GM12878 (cell line): ENCODE measurements at regions not wholly inside any gene's neighbourhood (a gene's known extent, or its start where the extent isn't known, plus 50 kb on each side); places are given as distances from the start of the nearest gene placed in this dataset.
"Not testable (repeated sequence)": the region's sequence is repeated elsewhere in the genome, so short reads cannot be mapped to it uniquely, and the experiment has no call there.

Experiments used
- ATAC-seq: fragments of 200-7000 bp; cut with Tn5 transposase; 3 replicates; pipeline ENCODE4 v1.9.1; 2020; ENCODE audit warnings: mild to moderate bottlenecking, moderate library complexity
- BruUV-seq: library from RNA; stranded (reverse); fragments of 400-500 nt; replicated peaks from 2 replicates; lab custom pipeline; 2021; lab: Mats Ljungman, UMichigan
- CTCF ChIA-PET: fragments of 300-600 bp; sonication (Branson Sonifier 250); formaldehyde crosslinking; extraction: SDS; loops from one replicate; lab custom pipeline; 2021; ENCODE audit warnings: inconsistent platforms; lab: Yijun Ruan, JAX
- POLR2A ChIA-PET: fragments of 350-600 bp; formaldehyde crosslinking; extraction: SDS; loops from one replicate; lab custom pipeline; 2021; ENCODE audit warnings: inconsistent platforms; lab: Charles Lee
- RAD21 ChIA-PET: fragments of 300-600 bp; sonication (Branson Sonifier 250); formaldehyde crosslinking; loops from one replicate; lab custom pipeline; 2023; ENCODE audit warnings: antibody characterized with exemption; ENCODE audit not compliant: unreplicated experiment; lab: Charles Lee
- SMC1A ChIA-PET: fragments of 300-600 bp; sonication (Branson Sonifier 250); formaldehyde crosslinking; loops from one replicate; lab custom pipeline; 2023; ENCODE audit not compliant: unreplicated experiment, uncharacterized antibody; lab: Charles Lee
- DNase-seq: peaks from one replicate; pipeline ENCODE4 v3.0.0-alpha.2; 2011; ENCODE audit warnings: low read depth, low spot score
- FAIRE-seq: peaks from 3 replicates; lab custom pipeline; 2011; peaks lifted over from hg19 to GRCh38; lab: Jason Lieb, UNC
- H2AFZ ChIP-seq: 2 replicates; pipeline ENCODE4 v1.6.0; 2011; ENCODE audit warnings: low read depth, low read length, control low read depth; ENCODE audit not compliant: control insufficient read depth
- H3K27ac ChIP-seq: 2 replicates; pipeline ENCODE4 v1.5.1; 2011; ENCODE audit warnings: control low read depth; ENCODE audit not compliant: control insufficient read depth, insufficient read depth
- H3K27me3 ChIP-seq, 2 experiments: replicated peaks in 1 of 2; 2 replicates each; pipeline versions ENCODE4 v1.6.0 to v1.6.1; 2011; ENCODE audit warnings: low read length in 1 of 2; ENCODE audit not compliant: control insufficient read depth in 2 of 2, insufficient read depth in 2 of 2
- H3K36me3 ChIP-seq, 2 experiments: 2 replicates each; pipeline ENCODE4 v1.5.1; 2011; ENCODE audit warnings: low read length in 1 of 2; ENCODE audit not compliant: control insufficient read depth in 2 of 2, insufficient read depth in 2 of 2
- H3K4me1 ChIP-seq: 2 replicates; pipeline ENCODE4 v1.6.1; 2011; ENCODE audit warnings: mild to moderate bottlenecking, low read length, moderate library complexity, mixed read lengths; ENCODE audit not compliant: control insufficient read depth, insufficient read depth
- H3K4me2 ChIP-seq: 2 replicates; pipeline ENCODE4 v1.6.0; 2011; ENCODE audit warnings: control low read depth; ENCODE audit not compliant: control insufficient read depth, insufficient read depth
- H3K4me3 ChIP-seq: fragments of 200-600 bp; sonication (generic); 2 replicates; pipeline ENCODE4 v1.5.1; 2016
- H3K79me2 ChIP-seq: 2 replicates; pipeline ENCODE4 v1.6.0; 2011; ENCODE audit warnings: low read length; ENCODE audit not compliant: control insufficient read depth, insufficient read depth
- H3K9ac ChIP-seq: 2 replicates; pipeline ENCODE4 v1.8.0; 2011; ENCODE audit warnings: low read length, control low read depth, mixed read lengths; ENCODE audit not compliant: control insufficient read depth, insufficient read depth
- H3K9me3 ChIP-seq: replicated peaks from 3 replicates; pipeline ENCODE4 v1.5.1; 2011; ENCODE audit warnings: mild to moderate bottlenecking, low read length; ENCODE audit not compliant: control insufficient read depth, insufficient read depth
- H4K20me1 ChIP-seq: 2 replicates; pipeline ENCODE4 v1.6.0; 2011; ENCODE audit not compliant: control insufficient read depth, insufficient read depth
- POLR2AphosphoS2 ChIP-seq: IDR thresholded peaks from 2 replicates; pipeline ENCODE4 v1.6.1; 2011; ENCODE audit warnings: low read depth, mild to moderate bottlenecking, low read length, improper control_type of control experiment, moderate library complexity
- SIN3A ChIP-seq: IDR thresholded peaks from 2 replicates; pipeline ENCODE4 v1.6.1; 2012; ENCODE audit warnings: low read depth, low read length, improper control_type of control experiment
- ZNF687 ChIP-seq: fragments of 450-650 bp; IDR thresholded peaks from 2 replicates; pipeline ENCODE4 v1.6.1; 2017; ENCODE audit warnings: mild to moderate bottlenecking, moderate library complexity
- WGBS: methylation state at CpG from one replicate; pipeline ENCODE4 v1.1.6; 2016; ENCODE audit warnings: low lambda C conversion rate; ENCODE audit not compliant: insufficient replicate concordance, insufficient coverage; ENCODE audit errors: missing lambda C conversion rate; 5-methylcytosine and 5-hydroxymethylcytosine counted together
- in situ Hi-C: fragments of 300-500 bp; cut with MboI; formaldehyde crosslinking; loops from 9 replicates; pipeline ENCODE4 v1.14.3; 2018; ENCODE audit warnings: mixed read lengths
- intact Hi-C: fragments of 100-400 bp; cut with micrococcal nuclease; formaldehyde crosslinking; loops from one replicate; pipeline ENCODE4 v1.14.2; 2022; ENCODE audit not compliant: unreplicated experiment

GRCh38 chr5:57002959-57003485 lies 51.1 kb upstream of the MIER3 start:
- in situ Hi-C loops, result no loop called here
- ChIA-PET POLR2A (interaction anchor here (0.7 kb wide), 1 partner anchor 486 kb away, joined by 5 read pairs; no protein-coding TSS in a partner anchor), RAD21 (no interaction called here)

GRCh38 chr5:57003566-57003965 lies 51.6 kb upstream of the MIER3 start:
- H2AFZ ChIP-seq, RAD21 ChIA-PET, H3K9ac ChIP-seq, SMC1A ChIA-PET, H3K27ac ChIP-seq, BruUV-seq, intact Hi-C loops, H3K4me3 ChIP-seq, H3K36me3 ChIP-seq, ATAC-seq, H3K9me3 ChIP-seq, FAIRE-seq, H3K4me2 ChIP-seq, H3K4me1 ChIP-seq, H3K27me3 ChIP-seq, H4K20me1 ChIP-seq, in situ Hi-C loops, H3K79me2 ChIP-seq, DNase-seq: not testable (repeated sequence)
- WGBS, result 60% methylated on average over 5 of the region's 5 CpGs
- ChIA-PET CTCF (interaction anchor here (0.6 kb wide), 1 partner anchor 35 kb away, joined by 3 read pairs; no protein-coding TSS in a partner anchor), POLR2A (interaction anchor here (0.6 kb wide), 1 partner anchor 615 kb away, joined by 4 read pairs; no protein-coding TSS in a partner anchor)

More at GRCh38 chr5:57002959-57003485, 51.1 kb upstream of the MIER3 start:
- H3K27ac ChIP-seq, result no peak overlapping the region
- CTCF ChIA-PET, result interaction anchor here (1.1 kb wide), 1 partner anchor 12 kb away, joined by 6 read pairs; no protein-coding TSS in a partner anchor
- SMC1A ChIA-PET, result no interaction called here
- no peak for ATAC-seq
- no peaks in the 10 kb centered on the region for H3K36me3 ChIP-seq
- no peak for FAIRE-seq
- H4K20me1 ChIP-seq, result no peaks in the 10 kb centered on the region
- no peak overlapping the region for H3K9ac ChIP-seq
- TF ChIP-seq POLR2AphosphoS2 (no peak), SIN3A (no peak), ZNF687 (no peak)
- no peak overlapping the region for H3K4me3 ChIP-seq
- H2AFZ ChIP-seq, result no peak overlapping the region
- H3K27me3 ChIP-seq, result 0 out of 4 replicates have a peak, but pooled peaks cover 0 to 4% of the 10 kb centered on the region in 2 experiments
- intact Hi-C loops, result no loop called here
- H3K4me1 ChIP-seq, result no peaks in the 10 kb centered on the region
- WGBS, result 32% methylated on average over 4 of the region's 4 CpGs
- no peak for DNase-seq
- no peak overlapping the region for H3K4me2 ChIP-seq
- H3K79me2 ChIP-seq, result no peaks in the 10 kb centered on the region
- H3K9me3 ChIP-seq, result no peaks in the 10 kb centered on the region
- BruUV-seq, result no TSS peak
